ENCODE measurements at regions not wholly inside any gene's neighbourhood (a gene's known extent, or its start where the extent isn't known, plus 50 kb on each side); places are given as distances from the start of the nearest gene placed in this dataset.

DNA sequence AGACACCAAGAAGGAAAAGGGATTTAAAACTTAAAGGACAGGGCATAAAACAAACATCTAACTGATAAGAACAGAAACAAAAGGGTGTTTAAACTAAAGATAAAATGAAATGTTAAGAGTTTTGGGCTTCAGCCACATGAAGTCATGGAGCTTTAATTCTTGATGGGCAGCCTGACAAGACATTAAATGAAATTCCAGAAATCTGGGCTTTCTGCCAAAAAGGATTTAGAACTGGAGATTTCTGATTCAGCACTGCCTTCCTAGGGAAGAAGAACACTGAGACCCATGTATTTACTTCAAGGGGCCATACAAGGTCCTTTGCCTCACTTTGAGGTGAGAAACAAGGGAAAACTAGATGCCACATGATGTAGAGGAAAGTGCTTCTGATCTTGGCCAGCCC is 355.9 kb upstream of the RAG2 start:
- no peak for DNase-seq
- Histone ChIP-seq H3K27me3 (ENCODE audit: control insufficient read depth, insufficient read depth, low read length) (no peaks in the 10 kb centered on the region), H3K4me1 (ENCODE audit: control insufficient read depth, insufficient read depth, low read length) (no peaks in the 10 kb centered on the region), H3K36me3 (ENCODE audit: control insufficient read depth, insufficient read depth, low read length) (no peaks in the 10 kb centered on the region), H3K27ac (ENCODE audit: low read length) (no peak overlapping the region), H3K4me3 (ENCODE audit: low read length) (no peak overlapping the region), H3K9me3 (ENCODE audit: control insufficient read depth, low read depth, low read length) (peaks cover 4% of the 10 kb centered on the region)

DNA sequence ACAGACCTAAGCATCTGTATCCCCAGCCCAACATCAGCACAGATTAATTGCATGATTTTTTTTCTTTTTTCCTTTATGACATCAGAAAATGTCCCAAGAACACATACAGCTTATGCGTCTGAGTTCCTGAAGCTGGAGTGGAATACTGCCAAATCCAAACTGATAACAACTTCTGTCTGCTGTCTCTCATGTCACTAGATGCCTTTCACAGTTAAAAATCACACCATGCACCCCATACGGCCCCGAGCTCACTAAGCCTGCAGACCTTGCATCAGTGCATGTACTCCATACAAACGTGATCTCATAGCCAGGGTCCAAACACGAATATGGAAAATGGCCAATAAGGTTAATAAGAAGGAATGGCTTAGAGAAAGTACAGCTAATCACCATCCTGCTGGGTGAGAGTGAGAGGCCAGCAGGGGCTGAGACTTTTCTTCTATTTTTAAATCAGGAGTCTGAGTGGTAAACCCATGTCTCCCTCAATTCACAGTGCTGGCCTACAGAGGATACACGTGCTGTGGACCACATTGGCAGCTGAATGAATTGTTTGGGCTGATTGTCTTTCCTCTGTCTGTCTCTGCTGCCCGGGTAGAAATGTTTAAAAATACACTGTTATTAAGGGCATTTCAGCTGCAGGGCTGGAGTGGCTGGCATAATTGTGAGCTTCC is 350.6 kb upstream of the RAG2 start:
- 69% methylated on average over 2 of the region's 7 CpGs for WGBS (ENCODE audit: insufficient coverage, low lambda C conversion rate)
- no peaks in the 10 kb centered on the region for H3K9me3 ChIP-seq (ENCODE audit: control insufficient read depth, low read depth, low read length)
- H3K4me1 ChIP-seq (ENCODE audit: control insufficient read depth, insufficient read depth, low read length) = no peaks in the 10 kb centered on the region
- no peak overlapping the region for H3K27ac ChIP-seq (ENCODE audit: low read length)
- no peaks in the 10 kb centered on the region for H3K27me3 ChIP-seq (ENCODE audit: control insufficient read depth, insufficient read depth, low read length)
- H3K4me3 ChIP-seq (ENCODE audit: low read length) = no peak overlapping the region
- no peak for DNase-seq
- no peaks in the 10 kb centered on the region for H3K36me3 ChIP-seq (ENCODE audit: control insufficient read depth, insufficient read depth, low read length)

DNA sequence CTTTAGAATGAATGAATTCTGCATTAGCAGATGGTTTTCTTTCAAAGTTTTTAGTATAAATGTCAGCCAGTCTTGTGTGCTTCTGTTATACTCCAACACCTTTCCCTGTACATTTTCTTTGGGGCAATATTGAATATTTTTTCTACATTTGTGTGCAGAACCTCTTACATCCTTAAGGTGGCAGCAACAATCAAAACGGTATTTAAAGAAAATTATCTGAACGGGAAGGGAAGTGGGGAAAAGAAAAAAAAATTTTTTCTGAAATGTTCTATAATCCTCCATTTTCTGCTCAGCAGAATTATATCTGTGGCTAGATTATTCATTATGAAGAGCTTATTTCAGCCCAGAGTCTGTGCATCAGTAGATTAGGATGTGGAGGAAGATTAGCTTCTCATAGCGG is 347.3 kb upstream of the RAG2 start:
- H3K4me1 ChIP-seq (ENCODE audit: control insufficient read depth, insufficient read depth, low read length) = no peaks in the 10 kb centered on the region
- 45% methylated on average over 2 of the region's 3 CpGs for WGBS (ENCODE audit: insufficient coverage, low lambda C conversion rate)
- H3K27me3 ChIP-seq (ENCODE audit: control insufficient read depth, insufficient read depth, low read length) = no peaks in the 10 kb centered on the region
- H3K9me3 ChIP-seq (ENCODE audit: control insufficient read depth, low read depth, low read length) = no peaks in the 10 kb centered on the region
- H3K27ac ChIP-seq (ENCODE audit: low read length) = no peak overlapping the region
- DNase-seq = no peak
- no peak overlapping the region for H3K4me3 ChIP-seq (ENCODE audit: low read length)
- H3K36me3 ChIP-seq (ENCODE audit: control insufficient read depth, insufficient read depth, low read length) = no peaks in the 10 kb centered on the region

DNA sequence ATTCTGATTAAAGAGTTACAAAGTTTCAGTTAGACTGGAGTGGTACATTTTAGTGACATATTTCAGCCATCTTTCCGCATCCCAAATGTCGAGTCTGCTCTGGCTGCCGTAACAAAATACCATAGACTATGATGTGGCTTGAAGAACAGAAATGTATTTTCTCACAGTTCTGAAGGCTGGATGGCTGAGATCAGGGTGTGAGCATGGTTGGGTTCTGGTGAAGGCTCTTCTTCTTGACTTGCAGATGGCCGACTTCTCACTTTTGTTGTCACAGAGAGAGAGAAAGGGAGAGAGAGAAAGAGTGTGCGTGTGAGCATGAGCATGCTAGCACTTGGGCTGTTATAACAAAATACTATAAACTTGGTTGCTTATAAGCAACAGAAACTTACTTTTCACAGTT is 335.4 kb upstream of the RAG2 start:
- Histone ChIP-seq H3K27ac (ENCODE audit: low read length) (no peak overlapping the region), H3K9me3 (ENCODE audit: control insufficient read depth, low read depth, low read length) (no peaks in the 10 kb centered on the region), H3K27me3 (ENCODE audit: control insufficient read depth, insufficient read depth, low read length) (no peaks in the 10 kb centered on the region), H3K36me3 (ENCODE audit: control insufficient read depth, insufficient read depth, low read length) (no peaks in the 10 kb centered on the region), H3K4me3 (ENCODE audit: low read length) (no peak overlapping the region), H3K4me1 (ENCODE audit: control insufficient read depth, insufficient read depth, low read length) (no peaks in the 10 kb centered on the region)
- WGBS (ENCODE audit: insufficient coverage, low lambda C conversion rate) = no CpG with 5 or more reads among the region's 5 CpGs
- DNase-seq = no peak

DNA sequence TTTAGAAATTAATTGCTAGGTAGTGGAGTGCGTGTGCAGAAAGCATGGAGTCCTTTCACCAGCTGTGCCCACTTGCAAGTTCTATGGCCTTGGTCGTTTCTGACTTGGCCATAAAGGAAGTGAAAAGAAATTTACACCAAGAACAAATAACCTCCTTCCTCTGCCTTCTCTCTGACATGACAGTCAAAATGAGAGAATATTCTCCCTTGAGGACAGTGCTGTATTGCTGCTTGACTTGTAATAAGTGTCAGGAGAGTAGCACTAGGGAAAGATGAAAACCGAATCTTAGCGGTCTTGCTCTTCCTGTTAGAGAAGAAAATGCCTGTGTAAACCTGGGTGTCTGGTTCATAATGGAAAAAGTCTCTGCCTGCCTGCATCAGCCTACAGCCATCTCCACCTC is 333.1 kb upstream of the RAG2 start:
- Histone ChIP-seq H3K4me3 (ENCODE audit: low read length) (no peak overlapping the region), H3K9me3 (ENCODE audit: control insufficient read depth, low read depth, low read length) (no peaks in the 10 kb centered on the region)

DNA sequence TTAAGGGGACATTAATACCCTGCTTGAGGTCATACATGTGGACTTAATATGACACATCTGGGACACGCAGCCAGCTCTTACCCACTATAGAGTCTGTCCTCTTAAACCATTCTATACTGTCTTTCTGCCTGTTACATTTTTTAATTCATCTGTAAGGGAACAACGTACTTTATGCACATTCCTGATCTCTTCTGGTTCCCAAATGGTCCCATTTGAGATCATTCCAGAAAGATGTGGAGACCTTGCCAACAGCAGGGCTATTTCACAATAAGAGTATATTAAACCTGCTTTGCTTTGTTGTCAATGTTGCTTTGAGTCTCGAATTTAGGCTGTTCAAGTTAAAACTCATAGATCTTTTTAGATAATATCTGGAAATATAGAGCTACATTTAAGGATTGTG is 332.2 kb upstream of the RAG2 start:
- Histone ChIP-seq H3K4me1 (ENCODE audit: control insufficient read depth, insufficient read depth, low read length) (no peaks in the 10 kb centered on the region), H3K27me3 (ENCODE audit: control insufficient read depth, insufficient read depth, low read length) (no peaks in the 10 kb centered on the region), H3K4me3 (ENCODE audit: low read length) (no peak overlapping the region), H3K27ac (ENCODE audit: low read length) (no peak overlapping the region), H3K9me3 (ENCODE audit: control insufficient read depth, low read depth, low read length) (no peaks in the 10 kb centered on the region), H3K36me3 (ENCODE audit: control insufficient read depth, insufficient read depth, low read length) (no peaks in the 10 kb centered on the region)
- WGBS (ENCODE audit: insufficient coverage, low lambda C conversion rate) = 89% methylated on average over 1 of the region's 3 CpGs
- DNase-seq = no peak

More for the DNA sequence above, 333.1 kb upstream of the RAG2 start:
- Histone ChIP-seq H3K4me1 (ENCODE audit: control insufficient read depth, insufficient read depth, low read length) (no peaks in the 10 kb centered on the region), H3K36me3 (ENCODE audit: control insufficient read depth, insufficient read depth, low read length) (no peaks in the 10 kb centered on the region), H3K27ac (ENCODE audit: low read length) (no peak overlapping the region), H3K27me3 (ENCODE audit: control insufficient read depth, insufficient read depth, low read length) (no peaks in the 10 kb centered on the region)
- DNase-seq = no peak
- no CpG with 5 or more reads among the region's 4 CpGs for WGBS (ENCODE audit: insufficient coverage, low lambda C conversion rate)

DNA sequence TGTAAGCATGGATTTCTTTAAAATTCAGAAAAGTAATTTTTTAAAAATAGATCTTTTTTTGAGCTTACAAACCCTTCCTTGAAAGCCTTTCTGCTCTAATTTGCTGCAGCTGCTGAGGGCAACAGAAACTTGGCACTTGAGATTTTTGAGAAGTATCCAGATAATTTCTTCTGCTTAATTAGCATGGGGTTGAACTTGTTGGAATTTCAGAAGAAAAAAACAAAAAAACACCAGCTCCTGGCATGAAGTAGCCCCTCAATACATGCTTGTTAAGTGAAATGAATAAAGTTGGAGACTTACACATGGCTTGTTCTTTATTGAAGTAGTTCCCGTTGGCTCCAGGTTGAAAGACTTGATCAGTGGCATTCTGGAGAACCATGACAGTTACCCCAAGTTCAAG is 331.4 kb upstream of the RAG2 start:
- H3K4me3 ChIP-seq (ENCODE audit: low read length) = no peak overlapping the region
- H3K27ac ChIP-seq (ENCODE audit: low read length) = no peak overlapping the region
- H3K27me3 ChIP-seq (ENCODE audit: control insufficient read depth, insufficient read depth, low read length) = no peaks in the 10 kb centered on the region
- H3K36me3 ChIP-seq (ENCODE audit: control insufficient read depth, insufficient read depth, low read length) = no peaks in the 10 kb centered on the region
- no CpG with 5 or more reads among the region's 1 CpG for WGBS (ENCODE audit: insufficient coverage, low lambda C conversion rate)
- DNase-seq = no peak
- H3K4me1 ChIP-seq (ENCODE audit: control insufficient read depth, insufficient read depth, low read length) = no peaks in the 10 kb centered on the region
- H3K9me3 ChIP-seq (ENCODE audit: control insufficient read depth, low read depth, low read length) = no peaks in the 10 kb centered on the region

DNA sequence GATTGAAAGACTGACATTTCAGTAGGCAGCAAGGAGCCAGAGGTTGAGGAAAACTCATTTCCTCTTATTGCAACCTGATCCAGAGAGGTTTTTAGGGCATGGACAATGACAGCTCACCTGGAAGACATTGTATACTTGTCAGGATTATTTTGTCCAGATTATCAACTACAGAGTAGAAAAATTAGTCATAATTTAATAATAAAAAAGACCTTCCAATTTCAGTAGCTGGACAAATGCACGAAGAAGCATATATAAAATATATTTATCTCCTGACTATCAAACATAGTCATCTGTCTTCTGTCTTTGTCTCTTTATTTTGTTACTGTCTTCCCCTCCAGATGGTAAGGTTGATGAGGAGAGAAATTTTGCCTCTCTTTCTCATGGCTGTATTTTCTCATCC is 330.6 kb upstream of the RAG2 start:
- no peaks in the 10 kb centered on the region for H3K36me3 ChIP-seq (ENCODE audit: control insufficient read depth, insufficient read depth, low read length)
- no peaks in the 10 kb centered on the region for H3K9me3 ChIP-seq (ENCODE audit: control insufficient read depth, low read depth, low read length)
- H3K27me3 ChIP-seq (ENCODE audit: control insufficient read depth, insufficient read depth, low read length) = no peaks in the 10 kb centered on the region
- no peak overlapping the region for H3K27ac ChIP-seq (ENCODE audit: low read length)
- no peak overlapping the region for H3K4me3 ChIP-seq (ENCODE audit: low read length)
- H3K4me1 ChIP-seq (ENCODE audit: control insufficient read depth, insufficient read depth, low read length) = no peaks in the 10 kb centered on the region
- 86% methylated on average over 1 of the region's 1 CpG for WGBS (ENCODE audit: insufficient coverage, low lambda C conversion rate)
- no peak for DNase-seq

DNA sequence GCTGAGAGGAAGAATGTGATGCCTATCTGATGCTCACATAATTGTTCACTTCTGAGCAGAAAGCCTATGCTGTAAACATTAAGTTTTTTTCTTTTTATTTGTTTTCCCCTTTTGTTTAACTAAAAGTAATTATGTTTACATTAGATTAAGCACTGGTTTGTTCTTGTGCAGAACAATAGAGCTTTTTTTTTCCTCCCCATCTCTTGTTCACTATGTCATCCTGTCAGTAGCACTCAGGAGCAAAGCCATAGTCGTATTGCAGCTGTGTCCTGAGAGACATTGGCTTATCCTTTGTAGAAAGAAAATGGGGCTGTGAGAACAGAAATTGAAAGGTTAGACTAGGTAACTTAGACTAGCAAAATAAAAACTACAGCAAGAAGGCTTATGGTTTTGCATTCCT is 301.8 kb upstream of the RAG2 start:
- WGBS (ENCODE audit: insufficient coverage, low lambda C conversion rate) = 0% methylated on average over 1 of the region's 1 CpG
- no peak overlapping the region for H3K27ac ChIP-seq (ENCODE audit: low read length)
- H3K36me3 ChIP-seq (ENCODE audit: control insufficient read depth, insufficient read depth, low read length) = no peaks in the 10 kb centered on the region
- no peaks in the 10 kb centered on the region for H3K9me3 ChIP-seq (ENCODE audit: control insufficient read depth, low read depth, low read length)
- H3K4me1 ChIP-seq (ENCODE audit: control insufficient read depth, insufficient read depth, low read length) = no peaks in the 10 kb centered on the region
- no peaks in the 10 kb centered on the region for H3K27me3 ChIP-seq (ENCODE audit: control insufficient read depth, insufficient read depth, low read length)
- no peak overlapping the region for H3K4me3 ChIP-seq (ENCODE audit: low read length)
- DNase-seq = no peak

DNA sequence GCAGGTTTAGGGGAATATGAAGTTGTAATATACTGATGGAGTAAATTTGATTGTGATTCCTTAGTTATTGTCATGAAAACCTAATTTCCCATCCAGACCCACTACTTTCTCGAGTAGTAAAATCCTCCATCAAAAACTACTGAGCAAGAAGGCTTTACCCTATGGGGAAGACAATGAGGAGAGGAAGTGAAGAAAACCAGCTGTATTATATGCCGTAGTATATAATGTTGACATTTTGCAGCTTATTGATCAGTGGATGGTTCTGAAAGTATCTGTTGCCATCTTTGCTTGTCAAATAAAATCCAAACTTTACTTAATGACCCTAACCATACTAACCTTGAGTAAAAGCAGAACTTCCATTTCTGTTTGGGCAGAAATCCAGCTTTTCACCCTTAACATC is 292.8 kb upstream of the RAG2 start:
- Histone ChIP-seq H3K27ac (ENCODE audit: low read length) (no peak overlapping the region), H3K36me3 (ENCODE audit: control insufficient read depth, insufficient read depth, low read length) (no peaks in the 10 kb centered on the region), H3K4me1 (ENCODE audit: control insufficient read depth, insufficient read depth, low read length) (no peaks in the 10 kb centered on the region), H3K27me3 (ENCODE audit: control insufficient read depth, insufficient read depth, low read length) (no peaks in the 10 kb centered on the region), H3K9me3 (ENCODE audit: control insufficient read depth, low read depth, low read length) (no peaks in the 10 kb centered on the region), H3K4me3 (ENCODE audit: low read length) (no peak overlapping the region)
- no peak for DNase-seq
- WGBS (ENCODE audit: insufficient coverage, low lambda C conversion rate) = no CpG with 5 or more reads among the region's 2 CpGs

DNA sequence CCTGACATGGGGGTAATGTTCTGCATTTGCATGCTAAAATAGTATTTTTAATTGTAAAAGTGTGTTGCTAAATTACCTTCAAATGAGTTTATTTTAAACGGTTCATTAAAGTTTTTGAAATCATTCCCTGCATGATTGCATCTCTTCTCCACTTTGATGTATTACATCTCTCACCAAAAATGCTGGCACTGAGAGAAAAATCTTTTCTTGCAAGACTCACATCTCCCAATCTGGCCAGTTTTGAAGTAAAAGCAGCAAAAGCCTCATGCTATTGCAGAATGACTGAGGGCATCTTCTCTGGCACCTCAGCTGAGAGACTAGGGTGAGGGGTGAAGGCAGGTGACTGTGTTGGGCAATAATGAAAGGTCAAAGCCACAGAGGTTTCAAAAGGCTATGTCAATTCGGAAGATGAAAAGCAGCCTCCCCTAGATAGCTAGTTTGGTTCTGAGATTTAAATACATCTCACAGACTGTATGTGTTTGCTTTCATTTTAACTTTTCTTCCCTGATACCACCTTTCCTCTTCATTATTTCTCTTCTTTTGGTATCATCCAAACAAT is 292.2 kb upstream of the RAG2 start:
- 100% methylated on average over 2 of the region's 2 CpGs for WGBS (ENCODE audit: insufficient coverage, low lambda C conversion rate)
- no peaks in the 10 kb centered on the region for H3K27me3 ChIP-seq (ENCODE audit: control insufficient read depth, insufficient read depth, low read length)
- H3K36me3 ChIP-seq (ENCODE audit: control insufficient read depth, insufficient read depth, low read length) = no peaks in the 10 kb centered on the region
- DNase-seq = no peak
- H3K4me3 ChIP-seq (ENCODE audit: low read length) = no peak overlapping the region
- no peaks in the 10 kb centered on the region for H3K9me3 ChIP-seq (ENCODE audit: control insufficient read depth, low read depth, low read length)
- H3K27ac ChIP-seq (ENCODE audit: low read length) = no peak overlapping the region
- no peaks in the 10 kb centered on the region for H3K4me1 ChIP-seq (ENCODE audit: control insufficient read depth, insufficient read depth, low read length)
